ELR (cell line): ENCODE measurements at regions not wholly inside any gene's neighbourhood (a gene's known extent, or its start where the extent isn't known, plus 50 kb on each side); places are given as distances from the start of the nearest gene placed in this dataset.

Experiments
- DNase-seq: peaks from one replicate; pipeline ENCODE4 v3.0.0-alpha.2; 2015; ENCODE audit warnings: low read depth

- DNase-seq = peak; percentile 55
Observed at GRCh38 chr10:2949948-2950354, 117.4 kb upstream of the PFKP start.

- no peak for DNase-seq
Observed at GRCh38 chr10:2949221-2949947, 118.0 kb upstream of the PFKP start.

GRCh38 chr10:2948127-2948854, 119.1 kb upstream of the PFKP start:
- no peak for DNase-seq

- DNase-seq = no peak
Observed at GRCh38 chr10:2944788-2945187, 122.6 kb upstream of the PFKP start.

- no peak for DNase-seq
Observed at GRCh38 chr10:2943932-2944614, 123.3 kb upstream of the PFKP start.

- DNase-seq = peak; percentile 21
Observed at GRCh38 chr10:2942938-2943337, 124.4 kb upstream of the PFKP start.

- DNase-seq = peak; percentile 28
Observed at GRCh38 chr10:2938869-2939268, 128.5 kb upstream of the PFKP start.

- DNase-seq = no peak
Observed at GRCh38 chr10:2936816-2937215, 130.5 kb upstream of the PFKP start.

GRCh38 chr10:2935647-2936386, 131.5 kb upstream of the PFKP start:
- no peak for DNase-seq

GRCh38 chr10:2933924-2934323, 133.4 kb upstream of the PFKP start:
- DNase-seq = no peak

GRCh38 chr10:2933519-2933918, 133.8 kb upstream of the PFKP start:
- DNase-seq = no peak

- DNase-seq = no peak
Observed at GRCh38 chr10:2933071-2933470, 134.3 kb upstream of the PFKP start.

GRCh38 chr10:2929480-2930258, 137.7 kb upstream of the PFKP start:
- no peak for DNase-seq

- peak; percentile 62 for DNase-seq
Observed at GRCh38 chr10:2927958-2928840, 139.1 kb upstream of the PFKP start.

- no peak for DNase-seq
Observed at GRCh38 chr10:2926918-2927660, 140.3 kb upstream of the PFKP start.

- DNase-seq = peak; percentile 6
Observed at GRCh38 chr10:2925631-2926030, 141.7 kb upstream of the PFKP start.

- DNase-seq = no peak
Observed at GRCh38 chr10:2924431-2924830, 142.9 kb upstream of the PFKP start.

- DNase-seq = no peak
Observed at GRCh38 chr10:2921956-2922680, 145.2 kb upstream of the PFKP start.

- no peak for DNase-seq
Observed at GRCh38 chr10:2920637-2921036, 146.7 kb upstream of the PFKP start.
